ENCODE measurements at regions not wholly inside any gene's neighbourhood (a gene's known extent, or its start where the extent isn't known, plus 50 kb on each side); places are given as distances from the start of the nearest gene placed in this dataset.

DNA sequence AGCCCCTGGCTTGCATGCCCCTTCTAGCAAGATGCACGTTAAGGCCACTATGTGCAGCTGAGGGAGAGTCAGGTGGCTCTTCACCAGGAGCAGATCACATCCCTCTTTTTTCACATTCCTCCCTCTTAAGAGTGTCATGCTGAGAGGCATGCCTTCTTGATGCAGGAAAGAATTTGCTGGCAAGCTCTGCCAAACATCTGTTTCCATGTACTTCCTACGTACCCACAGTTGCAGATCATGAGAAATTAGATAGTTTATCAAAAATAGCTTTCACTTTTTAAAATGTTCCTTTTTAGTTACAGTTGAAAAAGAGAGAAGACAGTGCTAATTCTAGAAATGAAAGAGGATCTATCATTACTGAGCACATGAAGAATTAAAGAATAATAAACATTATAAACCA is 79.7 kb upstream of the ZNF722 start:
- no peak for FAIRE-seq

More for the DNA sequence above, 79.7 kb upstream of the ZNF722 start:
- SMC1A ChIA-PET (ENCODE audit: uncharacterized antibody, unreplicated experiment): no interaction called here
- TF ChIP-seq BCLAF1 (IDR thresholded peaks at IDR 0.05) (no peak), ZNF24 (IDR thresholded peaks at IDR 0.05) (no peak), FOXK2 (IDR thresholded peaks at IDR 0.05) (no peak), EED (IDR thresholded peaks at IDR 0.05; ENCODE audit: low read depth) (no peak), STAT1 (conservative IDR thresholded peaks at IDR 0.05) (no peak), POLR2A (IDR thresholded peaks at IDR 0.05; ENCODE audit: low read depth, low read length) (no peak), SMC3 (IDR thresholded peaks at IDR 0.05; ENCODE audit: borderline replicate concordance, low read length) (no peak), NFXL1 (IDR thresholded peaks at IDR 0.05; ENCODE audit: borderline replicate concordance) (no peak)
- Histone ChIP-seq H3K9me3 (replicated peaks; ENCODE audit: control insufficient read depth, insufficient read depth, low read length) (no peaks in the 10 kb centered on the region; the same call in 2 of the 3 replicates), H4K20me1 (ENCODE audit: control insufficient read depth, insufficient read depth) (no peaks in the 10 kb centered on the region), H3K4me3 (no peak overlapping the region), H3K36me3 (ENCODE audit: control insufficient read depth in 2 of 2, insufficient read depth in 2 of 2, low read length in 1 of 2) (no peaks in the 10 kb centered on the region), H3K4me2 (ENCODE audit: control insufficient read depth, insufficient read depth) (no peak overlapping the region), H3K27me3 (replicated peaks in 1 of 2; ENCODE audit: control insufficient read depth in 2 of 2, insufficient read depth in 2 of 2, low read length in 1 of 2) (no peaks in the 10 kb centered on the region), H3K4me1 (ENCODE audit: control insufficient read depth, insufficient read depth, low read length) (no peaks in the 10 kb centered on the region), H3K9ac (ENCODE audit: control insufficient read depth, insufficient read depth, low read length) (no peak overlapping the region), H2AFZ (ENCODE audit: control insufficient read depth, low read depth, low read length) (no peak overlapping the region), H3K79me2 (ENCODE audit: control insufficient read depth, insufficient read depth, low read length) (no peaks in the 10 kb centered on the region), H3K27ac (ENCODE audit: control insufficient read depth, insufficient read depth) (no peak overlapping the region)
- RAD21 ChIA-PET (ENCODE audit: unreplicated experiment): no interaction called here
- intact Hi-C loops (cut with micrococcal nuclease; ENCODE audit: unreplicated experiment): no loop called here
- no TSS peak for BruUV-seq (replicated peaks)
- no peak for ATAC-seq
- in situ Hi-C loops (cut with MboI): no loop called here
- 0% methylated on average over 1 of the region's 2 CpGs for WGBS (ENCODE audit: insufficient coverage, insufficient replicate concordance, low lambda C conversion rate, missing lambda C conversion rate)
- POLR2A ChIA-PET: no interaction called here
- DNase-seq (ENCODE audit: low read depth, low spot score): no peak
- CTCF ChIA-PET: no interaction called here

Measured in GM12878 (cell line).